Trophoblast cell (in vitro differentiated cells and primary cell): ENCODE measurements at regions not wholly inside any gene's neighbourhood (a gene's known extent, or its start where the extent isn't known, plus 50 kb on each side); places are given as distances from the start of the nearest gene placed in this dataset.

ENCODE experiments used
- DNase-seq, 2 donors: peaks; one replicate each; pipeline ENCODE4 v3.0.0-alpha.2; 2016
- H2AFZ ChIP-seq: 2 replicates; pipeline ENCODE4 v1.6.1; 2013; ENCODE audit warnings: low read length, moderate library complexity, mild to moderate bottlenecking; ENCODE audit not compliant: insufficient read depth, poor library complexity
- H2AK5ac ChIP-seq: 2 replicates; pipeline ENCODE4 v1.6.1; 2013; ENCODE audit warnings: mild to moderate bottlenecking, low read length
- H2BK120ac ChIP-seq: 2 replicates; pipeline ENCODE4 v1.6.1; 2013; ENCODE audit warnings: low read length, mild to moderate bottlenecking, moderate library complexity; ENCODE audit not compliant: insufficient read depth, poor library complexity
- H2BK12ac ChIP-seq: 2 replicates; pipeline ENCODE4 v1.6.1; 2013; ENCODE audit warnings: mild to moderate bottlenecking, low read length, moderate library complexity
- H2BK5ac ChIP-seq: 2 replicates; pipeline ENCODE4 v1.6.1; 2013; ENCODE audit warnings: low read length, low read depth, moderate library complexity, mild to moderate bottlenecking; ENCODE audit not compliant: poor library complexity
- H3K14ac ChIP-seq: 2 replicates; pipeline ENCODE4 v1.6.1; 2013; ENCODE audit warnings: mild to moderate bottlenecking, low read length
- H3K18ac ChIP-seq: 2 replicates; pipeline ENCODE4 v1.6.1; 2013; ENCODE audit warnings: mild to moderate bottlenecking, low read length
- H3K23ac ChIP-seq: 2 replicates; pipeline ENCODE4 v1.6.1; 2013; ENCODE audit warnings: low read length
- H3K27ac ChIP-seq: 2 replicates; pipeline ENCODE4 v1.5.1; 2013; ENCODE audit warnings: low read depth, mild to moderate bottlenecking, inconsistent platforms, low read length, moderate library complexity
- H3K27me3 ChIP-seq: 2 replicates; pipeline ENCODE4 v1.6.1; 2013; ENCODE audit warnings: inconsistent platforms, mild to moderate bottlenecking, low read length, moderate library complexity; ENCODE audit not compliant: insufficient read depth
- H3K36me3 ChIP-seq, 2 experiments: 1 replicate in 1 of 2; 2 replicates in 1 of 2; pipeline ENCODE4 v1.6.1; 2013; ENCODE audit warnings: low read length in 2 of 2, mild to moderate bottlenecking in 2 of 2, moderate library complexity in 1 of 2; ENCODE audit not compliant: insufficient read depth in 2 of 2, control insufficient read depth in 1 of 2
- H3K4ac ChIP-seq: 2 replicates; pipeline ENCODE4 v1.6.1; 2013; ENCODE audit warnings: low read depth, mild to moderate bottlenecking, low read length, moderate library complexity
- H3K4me1 ChIP-seq, 2 experiments: 1 replicate in 1 of 2; 2 replicates in 1 of 2; pipeline ENCODE4 v1.6.1; 2013; ENCODE audit warnings: low read length in 2 of 2, mild to moderate bottlenecking in 2 of 2, moderate library complexity in 1 of 2; ENCODE audit not compliant: insufficient read depth in 2 of 2, control insufficient read depth in 1 of 2
- H3K4me2 ChIP-seq: 2 replicates; pipeline ENCODE4 v1.6.1; 2013; ENCODE audit warnings: inconsistent platforms, mild to moderate bottlenecking, low read length, moderate library complexity
- H3K4me3 ChIP-seq: 2 replicates; pipeline ENCODE4 v1.5.1; 2013; ENCODE audit warnings: mild to moderate bottlenecking, low read depth, low read length, inconsistent platforms
- H3K79me1 ChIP-seq: one replicate; pipeline ENCODE4 v1.6.1; 2013; ENCODE audit warnings: low read length
- H3K79me2 ChIP-seq: 2 replicates; pipeline ENCODE4 v1.6.1; 2013; ENCODE audit warnings: low read length, mild to moderate bottlenecking; ENCODE audit not compliant: control insufficient read depth, insufficient read depth, poor library complexity
- H3K9ac ChIP-seq: 2 replicates; pipeline ENCODE4 v1.6.1; 2013; ENCODE audit warnings: mild to moderate bottlenecking, low read length
- H3K9me3 ChIP-seq: 2 replicates; pipeline ENCODE4 v1.6.1; 2013; ENCODE audit warnings: low read depth, mild to moderate bottlenecking, control low read depth, inconsistent platforms, low read length; ENCODE audit not compliant: insufficient read depth
- H4K12ac ChIP-seq: 2 replicates; pipeline ENCODE4 v1.6.1; 2013; ENCODE audit warnings: low read depth, mild to moderate bottlenecking, low read length, moderate library complexity
- H4K8ac ChIP-seq: 2 replicates; pipeline ENCODE4 v1.6.1; 2013; ENCODE audit warnings: low read depth, mild to moderate bottlenecking, low read length, moderate library complexity
- H4K91ac ChIP-seq: one replicate; pipeline ENCODE4 v1.6.1; 2013; ENCODE audit warnings: low read depth, mild to moderate bottlenecking, low read length, moderate library complexity
- WGBS: extraction: QIAGEN DNeasy Blood & Tissue Kit; methylation state at CpG from one replicate; pipeline ENCODE4 v1.1.7; 2013; ENCODE audit warnings: missing lambda C conversion rate; ENCODE audit not compliant: insufficient read length, insufficient coverage; ENCODE audit errors: extremely low coverage; 5-methylcytosine and 5-hydroxymethylcytosine counted together

- Histone ChIP-seq H4K12ac (no peak overlapping the region), H2BK12ac (no peak overlapping the region), H3K9me3 (no peaks in the 10 kb centered on the region), H2AK5ac (no peak overlapping the region), H3K79me2 (no peaks in the 10 kb centered on the region), H3K14ac (no peak overlapping the region), H3K27me3 (no peaks in the 10 kb centered on the region), H3K4ac (no peak overlapping the region), H3K9ac (no peak overlapping the region), H4K8ac (no peak overlapping the region), H3K79me1 (no peaks in the 10 kb centered on the region), H3K18ac (no peak overlapping the region), H2AFZ (no peak overlapping the region), H2BK5ac (no peak overlapping the region), H3K4me1 (no peaks in the 10 kb centered on the region), H2BK120ac (no peak overlapping the region), H4K91ac (no peak overlapping the region), H3K4me2 (no peak overlapping the region), H3K36me3 (no peaks in the 10 kb centered on the region), H3K23ac (no peak overlapping the region), H3K4me3 (no peak overlapping the region), H3K27ac (no peak overlapping the region)
- no CpG with 5 or more reads among the region's 4 CpGs for WGBS
- DNase-seq = peak in 1 of 2 donors; percentile 49
Observed at GRCh38 chr2:22355816-22356433, 1029.1 kb upstream of the KLHL29 start.

DNA sequence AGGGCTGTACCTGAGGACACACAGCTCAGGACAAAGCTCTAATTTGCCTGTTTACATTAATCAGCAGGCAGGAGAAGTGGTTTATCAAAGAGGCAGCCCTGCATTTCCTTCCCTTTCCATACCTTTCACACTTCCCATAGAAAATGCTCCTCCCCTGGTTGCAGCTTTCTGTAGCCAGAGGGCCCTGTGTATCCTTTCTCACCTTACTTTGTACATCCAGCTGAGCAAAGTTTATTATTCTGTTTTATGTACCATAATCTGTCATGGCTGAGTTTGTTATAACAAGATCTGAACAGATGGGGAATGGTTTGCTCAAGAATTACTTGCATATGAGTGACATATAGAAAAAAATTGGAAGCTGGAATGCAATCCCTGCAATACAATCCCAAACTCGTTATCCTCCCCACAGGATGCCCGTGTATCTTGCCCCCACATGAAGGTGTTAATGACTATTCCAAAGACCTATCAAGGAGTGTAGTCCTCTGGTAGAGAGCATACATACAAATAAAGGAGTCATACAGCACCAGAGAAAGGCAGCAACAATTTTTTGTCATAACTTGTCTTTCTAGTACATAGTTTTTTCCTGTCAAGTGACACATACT is 1025.8 kb upstream of the KLHL29 start:
- no peak overlapping the region for H2AFZ ChIP-seq
- H4K91ac ChIP-seq = no peak overlapping the region
- H3K9ac ChIP-seq = no peak overlapping the region
- no peaks in the 10 kb centered on the region for H3K9me3 ChIP-seq
- DNase-seq = no peak
- H4K12ac ChIP-seq = no peak overlapping the region
- no peaks in the 10 kb centered on the region for H3K36me3 ChIP-seq
- WGBS = no CpG with 5 or more reads among the region's 2 CpGs
- no peak overlapping the region for H2AK5ac ChIP-seq
- H3K27me3 ChIP-seq = no peaks in the 10 kb centered on the region
- no peak overlapping the region for H4K8ac ChIP-seq
- H3K23ac ChIP-seq = no peak overlapping the region
- H3K18ac ChIP-seq = no peak overlapping the region
- no peak overlapping the region for H3K4me2 ChIP-seq
- no peak overlapping the region for H2BK5ac ChIP-seq
- no peak overlapping the region for H3K4ac ChIP-seq
- H2BK12ac ChIP-seq = no peak overlapping the region
- H3K14ac ChIP-seq = no peak overlapping the region
- no peaks in the 10 kb centered on the region for H3K4me1 ChIP-seq
- no peak overlapping the region for H3K4me3 ChIP-seq
- H3K79me1 ChIP-seq = no peaks in the 10 kb centered on the region
- H3K79me2 ChIP-seq = no peaks in the 10 kb centered on the region
- no peak overlapping the region for H3K27ac ChIP-seq
- no peak overlapping the region for H2BK120ac ChIP-seq

DNA sequence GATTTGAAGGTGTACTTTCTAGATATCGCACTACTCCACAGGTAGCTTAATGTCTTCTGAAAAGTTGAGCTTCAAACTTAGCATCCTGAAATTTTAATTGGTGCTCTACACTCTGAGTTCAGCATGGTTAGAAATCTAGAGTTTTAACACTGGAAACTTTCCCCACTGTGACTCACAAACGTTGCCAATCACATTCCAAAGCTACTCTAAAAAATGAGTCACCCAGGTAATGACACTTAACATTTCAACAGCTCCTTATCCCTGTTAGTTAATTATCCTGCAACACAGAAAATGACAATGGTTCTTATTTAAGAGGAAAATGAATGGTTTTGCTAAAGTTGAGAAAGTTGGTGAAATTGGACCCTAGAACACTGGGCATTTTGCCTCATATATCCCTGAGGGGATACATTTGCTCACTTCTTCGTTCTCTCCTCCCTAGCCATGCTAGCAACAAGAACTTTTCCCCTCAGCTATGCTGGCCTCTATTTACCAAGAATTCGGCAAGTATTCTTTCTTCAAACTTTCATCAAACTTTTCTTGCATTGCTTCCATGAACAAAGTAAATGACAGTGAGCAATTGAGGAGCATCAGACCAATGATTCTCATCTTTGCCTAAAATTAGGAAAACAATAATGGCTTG is 1024.1 kb upstream of the KLHL29 start:
- Histone ChIP-seq H3K4me1 (no peaks in the 10 kb centered on the region), H3K4me3 (no peak overlapping the region), H2AFZ (no peak overlapping the region), H4K8ac (no peak overlapping the region), H3K4ac (no peak overlapping the region), H3K4me2 (no peak overlapping the region), H3K9ac (no peak overlapping the region), H3K18ac (no peak overlapping the region), H3K79me2 (no peaks in the 10 kb centered on the region), H2BK12ac (no peak overlapping the region), H3K27ac (no peak overlapping the region), H3K23ac (no peak overlapping the region), H2BK5ac (no peak overlapping the region), H2AK5ac (no peak overlapping the region), H3K9me3 (no peaks in the 10 kb centered on the region), H3K36me3 (no peaks in the 10 kb centered on the region), H3K27me3 (no peaks in the 10 kb centered on the region), H3K79me1 (no peaks in the 10 kb centered on the region), H4K12ac (no peak overlapping the region), H2BK120ac (no peak overlapping the region), H3K14ac (no peak overlapping the region), H4K91ac (no peak overlapping the region)
- no CpG with 5 or more reads among the region's 4 CpGs for WGBS
- DNase-seq = peak; percentile 6 to 55

DNA sequence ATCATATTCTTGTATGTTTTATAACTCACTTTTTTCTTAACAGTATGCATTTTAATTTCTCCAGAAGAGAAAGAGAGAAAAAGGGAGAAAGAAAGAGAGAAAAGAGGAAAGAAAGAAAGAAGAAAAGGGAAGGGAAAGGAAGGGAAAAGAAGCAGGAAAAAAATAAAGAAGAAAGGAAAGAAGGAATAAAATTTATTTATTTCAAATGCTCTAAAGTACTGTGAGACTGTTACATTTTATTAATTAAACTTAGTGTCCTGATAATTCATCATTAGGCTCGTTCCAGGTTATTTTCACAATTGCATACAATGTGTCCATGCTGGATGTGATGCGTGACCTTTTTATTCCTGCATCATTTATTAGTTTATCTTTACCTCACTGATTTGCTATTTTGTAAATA is 1023.4 kb upstream of the KLHL29 start:
- H3K9ac ChIP-seq = no peak overlapping the region
- H3K23ac ChIP-seq = no peak overlapping the region
- no peak overlapping the region for H4K12ac ChIP-seq
- no peak overlapping the region for H3K4me3 ChIP-seq
- no peaks in the 10 kb centered on the region for H3K36me3 ChIP-seq
- no peaks in the 10 kb centered on the region for H3K4me1 ChIP-seq
- H3K9me3 ChIP-seq = no peaks in the 10 kb centered on the region
- H3K14ac ChIP-seq = no peak overlapping the region
- no peak overlapping the region for H2BK120ac ChIP-seq
- no peak overlapping the region for H3K27ac ChIP-seq
- no peaks in the 10 kb centered on the region for H3K79me1 ChIP-seq
- no peak overlapping the region for H2AK5ac ChIP-seq
- no CpG with 5 or more reads among the region's 2 CpGs for WGBS
- no peak overlapping the region for H3K18ac ChIP-seq
- H3K4ac ChIP-seq = no peak overlapping the region
- DNase-seq = no peak
- H2BK5ac ChIP-seq = no peak overlapping the region
- no peak overlapping the region for H2BK12ac ChIP-seq
- H3K79me2 ChIP-seq = no peaks in the 10 kb centered on the region
- no peaks in the 10 kb centered on the region for H3K27me3 ChIP-seq
- no peak overlapping the region for H2AFZ ChIP-seq
- H3K4me2 ChIP-seq = no peak overlapping the region
- no peak overlapping the region for H4K91ac ChIP-seq
- no peak overlapping the region for H4K8ac ChIP-seq
